ENCODE measurements at regions not wholly inside any gene's neighbourhood (a gene's known extent, or its start where the extent isn't known, plus 50 kb on each side); places are given as distances from the start of the nearest gene placed in this dataset.

DNA sequence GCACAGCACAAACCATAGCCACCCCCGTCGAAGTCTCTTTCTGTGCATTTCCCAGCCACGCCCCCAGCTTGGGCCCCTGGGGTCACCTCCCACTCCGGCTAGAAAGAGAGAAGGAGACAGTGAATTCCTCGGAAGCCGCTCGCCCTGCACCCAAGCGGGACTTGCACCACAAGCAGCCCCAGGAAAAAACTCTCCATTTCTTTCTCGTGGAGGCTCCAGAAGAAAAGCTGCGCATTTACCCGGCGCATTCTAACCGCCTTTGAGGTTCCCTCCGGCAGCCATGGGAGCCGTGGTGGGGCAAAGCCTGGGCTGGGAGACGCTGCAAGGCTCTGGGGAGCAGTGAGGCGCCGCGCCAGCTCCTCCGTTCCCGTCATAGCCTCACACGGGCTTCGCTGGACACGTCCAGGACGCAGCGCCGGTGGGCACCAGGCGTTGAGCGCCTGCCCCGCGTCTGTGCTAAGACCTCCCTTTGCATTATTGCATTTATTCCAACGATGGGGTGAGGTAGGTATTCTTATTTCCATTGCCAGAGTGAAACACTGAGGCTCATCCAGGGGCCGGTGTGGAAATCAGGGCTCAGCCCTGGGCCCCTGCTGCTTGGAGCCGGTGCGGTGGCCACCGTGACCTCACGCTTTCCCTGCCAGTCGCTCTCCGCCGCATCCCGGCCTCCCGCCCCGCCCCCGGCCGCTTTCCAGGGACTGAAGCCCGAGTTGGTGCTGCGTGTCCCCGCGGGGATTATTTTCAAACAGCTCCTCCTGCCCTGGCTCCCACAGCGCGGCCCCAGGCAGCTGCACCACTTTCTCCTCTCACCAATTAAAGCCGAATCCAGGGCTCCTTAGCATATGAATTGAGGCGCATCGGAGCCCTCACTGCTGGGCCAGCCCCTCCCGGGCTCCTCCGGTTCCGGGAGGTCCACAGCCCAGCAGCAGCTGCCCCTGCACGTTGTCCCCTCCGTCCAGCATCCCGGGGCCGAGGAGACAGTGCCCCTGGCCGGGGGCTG is 148.3 kb upstream of the AFDN start (continued):
- TF ChIP-seq, protein P1, sequence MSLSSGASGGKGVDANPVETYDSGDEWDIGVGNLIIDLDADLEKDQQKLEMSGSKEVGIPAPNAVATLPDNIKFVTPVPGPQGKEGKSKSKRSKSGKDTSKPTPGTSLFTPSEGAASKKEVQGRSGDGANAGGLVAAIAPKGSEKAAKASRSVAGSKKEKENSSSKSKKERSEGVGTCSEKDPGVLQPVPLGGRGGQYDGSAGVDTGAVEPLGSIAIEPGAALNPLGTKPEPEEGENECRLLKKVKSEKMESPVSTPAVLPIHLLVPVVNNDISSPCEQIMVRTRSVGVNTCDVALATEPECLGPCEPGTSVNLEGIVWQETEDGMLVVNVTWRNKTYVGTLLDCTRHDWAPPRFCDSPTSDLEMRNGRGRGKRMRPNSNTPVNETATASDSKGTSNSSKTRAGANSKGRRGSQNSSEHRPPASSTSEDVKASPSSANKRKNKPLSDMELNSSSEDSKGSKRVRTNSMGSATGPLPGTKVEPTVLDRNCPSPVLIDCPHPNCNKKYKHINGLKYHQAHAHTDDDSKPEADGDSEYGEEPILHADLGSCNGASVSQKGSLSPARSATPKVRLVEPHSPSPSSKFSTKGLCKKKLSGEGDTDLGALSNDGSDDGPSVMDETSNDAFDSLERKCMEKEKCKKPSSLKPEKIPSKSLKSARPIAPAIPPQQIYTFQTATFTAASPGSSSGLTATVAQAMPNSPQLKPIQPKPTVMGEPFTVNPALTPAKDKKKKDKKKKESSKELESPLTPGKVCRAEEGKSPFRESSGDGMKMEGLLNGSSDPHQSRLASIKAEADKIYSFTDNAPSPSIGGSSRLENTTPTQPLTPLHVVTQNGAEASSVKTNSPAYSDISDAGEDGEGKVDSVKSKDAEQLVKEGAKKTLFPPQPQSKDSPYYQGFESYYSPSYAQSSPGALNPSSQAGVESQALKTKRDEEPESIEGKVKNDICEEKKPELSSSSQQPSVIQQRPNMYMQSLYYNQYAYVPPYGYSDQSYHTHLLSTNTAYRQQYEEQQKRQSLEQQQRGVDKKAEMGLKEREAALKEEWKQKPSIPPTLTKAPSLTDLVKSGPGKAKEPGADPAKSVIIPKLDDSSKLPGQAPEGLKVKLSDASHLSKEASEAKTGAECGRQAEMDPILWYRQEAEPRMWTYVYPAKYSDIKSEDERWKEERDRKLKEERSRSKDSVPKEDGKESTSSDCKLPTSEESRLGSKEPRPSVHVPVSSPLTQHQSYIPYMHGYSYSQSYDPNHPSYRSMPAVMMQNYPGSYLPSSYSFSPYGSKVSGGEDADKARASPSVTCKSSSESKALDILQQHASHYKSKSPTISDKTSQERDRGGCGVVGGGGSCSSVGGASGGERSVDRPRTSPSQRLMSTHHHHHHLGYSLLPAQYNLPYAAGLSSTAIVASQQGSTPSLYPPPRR (CRISPR knock-in tag; IDR thresholded peaks at IDR 0.05; ENCODE audit: borderline replicate concordance), result no peak
- TF ChIP-seq CTCF (CRISPR knock-in tag; IDR thresholded peaks at IDR 0.05), result no peak
- no peak for TF ChIP-seq NR3C1 (CRISPR knock-in tag; IDR thresholded peaks at IDR 0.05)
- TF ChIP-seq GATA4 (IDR thresholded peaks at IDR 0.05; ENCODE audit: borderline replicate concordance, low read depth), result no peak
- no peak for TF ChIP-seq RELA (CRISPR knock-in tag; IDR thresholded peaks at IDR 0.05)
- TF ChIP-seq GPN1 (CRISPR knock-in tag; IDR thresholded peaks at IDR 0.05; ENCODE audit: borderline replicate concordance), result no peak
- no peak; the same call in 1 of the 2 replicates for TF ChIP-seq MXD3 (CRISPR knock-in tag; IDR thresholded peaks at IDR 0.05)
- no peak for TF ChIP-seq KDM6A (CRISPR knock-in tag; IDR thresholded peaks at IDR 0.05; ENCODE audit: low read depth)
- TF ChIP-seq ARHGAP35 (CRISPR knock-in tag; IDR thresholded peaks at IDR 0.05; ENCODE audit: borderline replicate concordance), result no peak
- TF ChIP-seq, protein P2, sequence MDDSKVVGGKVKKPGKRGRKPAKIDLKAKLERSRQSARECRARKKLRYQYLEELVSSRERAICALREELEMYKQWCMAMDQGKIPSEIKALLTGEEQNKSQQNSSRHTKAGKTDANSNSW (CRISPR knock-in tag; IDR thresholded peaks at IDR 0.05; ENCODE audit: borderline replicate concordance), result no peak
- TF ChIP-seq ZNF432 (CRISPR knock-in tag; IDR thresholded peaks at IDR 0.05; ENCODE audit: borderline replicate concordance), result no peak
- TF ChIP-seq ZNF407 (CRISPR knock-in tag; IDR thresholded peaks at IDR 0.05; ENCODE audit: not compliant biosample characterization), result peak; percentile 75
